Left lung (tissue), 4 donors: ENCODE measurements at regions not wholly inside any gene's neighbourhood (a gene's known extent, or its start where the extent isn't known, plus 50 kb on each side); places are given as distances from the start of the nearest gene placed in this dataset.

Experiments
- ATAC-seq: fragments of 200-7000 bp; cut with Tn5 transposase; one replicate; pipeline ENCODE4 v1.9.1; 2020; ENCODE audit warnings: moderate library complexity
- DNase-seq, 4 donors: peaks; one replicate each; pipeline ENCODE4 v3.0.0-alpha.2; 2013 to 2020
- H3K27ac ChIP-seq, 2 donors: fragments of 200-600 bp; sonication (generic) in 1 of 2; one replicate each; pipeline versions ENCODE4 v1.5.0 to v1.8.0; 2020 to 2021
- H3K27me3 ChIP-seq, 2 donors: fragments of 200-600 bp; sonication (generic) in 1 of 2; one replicate each; pipeline versions ENCODE4 v1.5.0 to v1.8.0; 2020 to 2021
- H3K36me3 ChIP-seq, 2 donors: fragments of 200-600 bp; sonication (generic) in 1 of 2; one replicate each; pipeline versions ENCODE4 v1.5.0 to v1.8.0; 2020 to 2021
- H3K4me1 ChIP-seq, 2 donors: fragments of 200-600 bp; one replicate each; pipeline ENCODE4 v1.8.0; 2021
- H3K4me3 ChIP-seq, 2 donors: fragments of 200-600 bp; sonication (generic) in 1 of 2; one replicate each; pipeline versions ENCODE4 v1.5.0 to v1.8.0; 2020 to 2021; ENCODE audit warnings: mild to moderate bottlenecking in 1 of 2
- H3K9me3 ChIP-seq, 2 donors: fragments of 200-600 bp; sonication (generic) in 1 of 2; one replicate each; pipeline versions ENCODE4 v1.5.0 to v1.8.0; 2020 to 2021
- intact Hi-C, 2 donors: fragments of 100-400 bp; cut with DNase I; formaldehyde crosslinking; loops; one replicate each; pipeline versions ENCODE4 v1.11.2 to v1.14.2; 2022
- TF ChIP-seq, protein P1 (sequence below), 2 donors: fragments of 200-600 bp; sonication (generic) in 1 of 2; IDR thresholded peaks; one replicate each; pipeline versions ENCODE4 v1.5.0 to v1.8.0; 2021; ENCODE audit warnings: antibody characterized with exemption in 2 of 2
- donor health status: DM: no; HTN: yes; CAD: no.
- donor health status: DM: no; HTN: no; CAD: no.

DNA sequence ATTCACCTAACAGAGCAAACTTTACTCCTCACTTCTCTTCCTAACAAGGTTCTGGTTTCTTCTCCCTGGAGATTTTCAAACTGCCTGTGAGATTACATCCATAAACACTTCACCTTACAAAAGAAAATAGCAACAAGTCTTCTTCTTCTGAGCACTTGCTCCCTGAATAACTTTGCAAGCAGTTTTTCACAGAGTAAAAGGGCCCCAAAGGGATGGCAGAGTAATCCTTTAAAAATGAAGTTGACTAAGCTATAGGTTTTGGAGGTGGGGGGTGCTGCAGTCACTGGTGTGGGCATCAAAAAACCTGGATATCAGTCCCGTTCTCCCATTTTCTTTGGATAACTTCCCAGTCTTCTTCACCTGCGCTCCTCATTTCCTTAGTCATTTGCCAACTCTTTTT lies 484.9 kb downstream of the MIAT start:
- Histone ChIP-seq H3K27ac (no peak overlapping the region), H3K27me3 (peaks cover 0 to 18% of the 10 kb centered on the region in 2 donors), H3K4me3 (no peak overlapping the region), H3K4me1 (no peaks in the 10 kb centered on the region), H3K36me3 (no peaks in the 10 kb centered on the region), H3K9me3 (peaks cover 0 to under 1% of the 10 kb centered on the region in 2 donors)
- no peak for ATAC-seq
- DNase-seq: no peak
- intact Hi-C loops: no loop called here
- TF ChIP-seq, protein P1, sequence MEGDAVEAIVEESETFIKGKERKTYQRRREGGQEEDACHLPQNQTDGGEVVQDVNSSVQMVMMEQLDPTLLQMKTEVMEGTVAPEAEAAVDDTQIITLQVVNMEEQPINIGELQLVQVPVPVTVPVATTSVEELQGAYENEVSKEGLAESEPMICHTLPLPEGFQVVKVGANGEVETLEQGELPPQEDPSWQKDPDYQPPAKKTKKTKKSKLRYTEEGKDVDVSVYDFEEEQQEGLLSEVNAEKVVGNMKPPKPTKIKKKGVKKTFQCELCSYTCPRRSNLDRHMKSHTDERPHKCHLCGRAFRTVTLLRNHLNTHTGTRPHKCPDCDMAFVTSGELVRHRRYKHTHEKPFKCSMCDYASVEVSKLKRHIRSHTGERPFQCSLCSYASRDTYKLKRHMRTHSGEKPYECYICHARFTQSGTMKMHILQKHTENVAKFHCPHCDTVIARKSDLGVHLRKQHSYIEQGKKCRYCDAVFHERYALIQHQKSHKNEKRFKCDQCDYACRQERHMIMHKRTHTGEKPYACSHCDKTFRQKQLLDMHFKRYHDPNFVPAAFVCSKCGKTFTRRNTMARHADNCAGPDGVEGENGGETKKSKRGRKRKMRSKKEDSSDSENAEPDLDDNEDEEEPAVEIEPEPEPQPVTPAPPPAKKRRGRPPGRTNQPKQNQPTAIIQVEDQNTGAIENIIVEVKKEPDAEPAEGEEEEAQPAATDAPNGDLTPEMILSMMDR (IDR thresholded peaks at IDR 0.05): no peak

DNA sequence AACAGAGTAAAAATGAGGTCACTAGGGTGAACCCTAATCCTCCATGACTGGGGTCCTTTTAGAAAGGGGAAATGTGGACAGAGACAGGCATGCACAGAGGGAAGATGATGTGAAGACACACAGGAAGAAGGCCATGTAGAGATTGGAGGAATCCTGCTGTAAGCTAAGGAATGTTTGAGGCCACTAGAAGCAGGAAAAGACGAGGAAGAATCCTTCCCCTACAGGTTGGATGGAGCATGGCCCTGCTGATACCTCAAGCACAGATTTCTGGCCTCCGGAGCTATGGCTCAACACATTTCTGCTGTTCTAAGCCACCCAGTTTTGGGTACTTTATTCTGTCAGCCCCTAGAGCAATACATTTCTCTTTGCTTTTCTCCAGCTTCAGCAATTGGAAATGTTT lies 486.9 kb downstream of the MIAT start:
- Histone ChIP-seq H3K4me1 (no peaks in the 10 kb centered on the region), H3K27me3 (peaks cover 0 to 9% of the 10 kb centered on the region in 2 donors), H3K9me3 (no peaks in the 10 kb centered on the region), H3K4me3 (no peak overlapping the region), H3K36me3 (no peaks in the 10 kb centered on the region), H3K27ac (no peak overlapping the region)
- no peak for DNase-seq
- intact Hi-C loops: no loop called here
- TF ChIP-seq, protein P1 (IDR thresholded peaks at IDR 0.05): no peak
- ATAC-seq: no peak

DNA sequence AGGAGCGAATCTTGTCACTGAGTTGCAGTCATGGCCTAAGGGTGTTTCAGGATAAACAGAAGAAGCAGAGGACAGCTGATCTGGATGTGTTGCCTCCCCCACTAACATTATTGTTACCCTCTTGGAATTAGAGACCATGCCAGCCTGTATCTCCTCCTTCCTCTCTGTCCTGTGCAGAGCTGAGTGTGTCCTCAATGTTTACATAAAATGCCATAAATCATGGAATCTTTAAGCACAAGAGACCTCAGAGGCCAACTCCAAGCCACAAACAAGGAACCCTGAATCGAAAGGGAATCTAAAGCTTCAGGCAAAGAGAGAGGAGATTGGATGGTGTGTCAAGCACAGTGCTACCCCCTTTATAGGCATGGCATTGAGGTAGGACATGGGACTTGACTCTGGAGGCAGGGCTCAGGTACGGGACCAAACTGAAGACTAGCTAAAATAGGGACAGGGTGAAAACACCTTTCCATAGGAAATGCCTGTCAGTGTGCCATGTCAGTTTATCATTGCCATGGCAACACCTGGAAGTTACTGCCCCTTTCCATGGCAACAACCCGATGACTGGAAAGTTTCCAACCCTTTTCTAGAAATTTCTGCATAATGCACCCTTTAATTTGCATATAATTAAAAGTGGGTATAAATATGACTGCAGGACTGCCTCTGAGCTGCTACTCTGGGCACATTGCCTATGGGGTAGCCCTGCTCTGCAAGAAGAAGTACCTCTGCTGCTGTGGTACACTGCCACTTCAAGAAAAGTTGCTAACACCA lies 489.7 kb downstream of the MIAT start:
- no peaks in the 10 kb centered on the region for H3K36me3 ChIP-seq
- H3K4me3 ChIP-seq: no peak overlapping the region
- H3K27ac ChIP-seq: no peak overlapping the region
- intact Hi-C loops: no loop called here
- DNase-seq (no peak), ATAC-seq (no peak)
- H3K9me3 ChIP-seq: no peaks in the 10 kb centered on the region
- peaks cover 2 to 22% of the 10 kb centered on the region in 2 donors for H3K4me1 ChIP-seq
- TF ChIP-seq, protein P1 (IDR thresholded peaks at IDR 0.05): no peak
- peaks cover 0 to 24% of the 10 kb centered on the region in 2 donors for H3K27me3 ChIP-seq

DNA sequence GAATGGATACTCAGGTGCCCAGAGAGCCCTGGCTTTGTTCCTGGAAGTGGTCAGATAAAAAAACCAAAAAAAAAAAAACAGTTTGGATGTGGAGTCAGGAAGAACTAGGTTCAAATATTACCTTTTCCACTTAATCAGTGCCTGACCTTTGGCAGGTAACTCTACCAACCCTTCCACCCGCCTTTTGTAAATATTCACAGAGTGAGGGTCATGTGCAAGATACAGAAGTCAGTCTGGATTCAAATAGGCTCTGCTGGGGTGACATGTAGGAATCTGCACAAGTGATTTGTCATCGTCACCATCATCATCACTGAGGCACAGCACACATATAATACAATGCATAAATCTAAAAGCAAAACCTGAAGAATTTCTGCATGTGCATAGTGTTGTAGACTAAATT lies 490.7 kb downstream of the MIAT start:
- no peaks in the 10 kb centered on the region for H3K9me3 ChIP-seq
- H3K27me3 ChIP-seq: peaks cover 0 to 19% of the 10 kb centered on the region in 2 donors
- ATAC-seq (no peak), DNase-seq (no peak)
- no peak overlapping the region for H3K27ac ChIP-seq
- intact Hi-C loops: no loop called here
- peaks cover 2 to 22% of the 10 kb centered on the region in 2 donors for H3K4me1 ChIP-seq
- TF ChIP-seq, protein P1 (IDR thresholded peaks at IDR 0.05): no peak
- no peaks in the 10 kb centered on the region for H3K36me3 ChIP-seq
- H3K4me3 ChIP-seq: no peak overlapping the region

DNA sequence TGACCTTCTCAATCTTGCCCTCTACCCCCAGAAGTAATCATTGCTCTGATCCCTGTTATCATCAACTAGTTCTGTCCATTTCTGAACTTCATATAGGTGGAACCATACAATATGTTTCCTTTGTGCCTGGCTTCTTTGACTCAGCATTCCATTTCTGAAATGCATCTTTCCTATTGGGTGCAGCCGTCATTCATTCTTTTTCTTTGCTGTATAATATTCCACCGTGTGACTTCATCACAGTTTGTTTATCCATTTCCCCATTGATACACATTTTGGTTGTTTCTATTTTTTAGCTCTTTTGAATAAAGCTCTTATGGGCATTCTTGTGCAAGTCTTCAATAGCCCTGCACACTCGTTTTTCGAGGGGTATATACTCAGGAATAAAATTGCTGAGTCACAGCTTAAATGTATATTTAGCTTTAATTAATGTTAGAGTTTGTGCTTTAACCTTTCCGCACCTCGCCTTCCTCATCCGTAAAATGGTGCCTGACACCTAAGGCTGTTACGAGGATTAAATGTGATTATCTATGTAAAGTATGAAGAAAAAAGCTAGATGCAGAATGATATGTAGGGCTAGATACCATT lies 491.6 kb downstream of the MIAT start:
- Histone ChIP-seq H3K4me1 (peaks cover 2 to 22% of the 10 kb centered on the region in 2 donors), H3K9me3 (no peaks in the 10 kb centered on the region)

More for the DNA sequence above, 491.6 kb downstream of the MIAT start:
- TF ChIP-seq, protein P1 (IDR thresholded peaks at IDR 0.05): no peak
- DNase-seq (no peak), ATAC-seq (no peak)
- intact Hi-C loops: no loop called here
- Histone ChIP-seq H3K36me3 (no peaks in the 10 kb centered on the region), H3K27ac (no peak overlapping the region), H3K27me3 (peaks cover 0 to 19% of the 10 kb centered on the region in 2 donors), H3K4me3 (no peak overlapping the region)
